Neuronal stem cell (in vitro differentiated cells): ENCODE measurements at regions not wholly inside any gene's neighbourhood (a gene's known extent, or its start where the extent isn't known, plus 50 kb on each side); places are given as distances from the start of the nearest gene placed in this dataset.

Experiments
- DNase-seq: peaks from one replicate; pipeline ENCODE4 v3.0.0-alpha.2; 2013; ENCODE audit warnings: low spot score
- H2AFZ ChIP-seq: one replicate; pipeline ENCODE4 v1.6.1; 2013; ENCODE audit warnings: mild to moderate bottlenecking, low read length, inconsistent platforms
- H2AK5ac ChIP-seq: 2 replicates; pipeline ENCODE4 v1.6.1; 2013; ENCODE audit warnings: low read depth, mild to moderate bottlenecking, inconsistent platforms, low read length, moderate library complexity, mixed read lengths
- H2BK120ac ChIP-seq: 2 replicates; pipeline ENCODE4 v1.6.1; 2013; ENCODE audit warnings: low read depth, mild to moderate bottlenecking, inconsistent platforms, low read length, moderate library complexity, mixed read lengths
- H2BK12ac ChIP-seq: one replicate; pipeline ENCODE4 v1.6.1; 2013; ENCODE audit warnings: low read length, inconsistent platforms
- H2BK15ac ChIP-seq: 2 replicates; pipeline ENCODE4 v1.6.1; 2013; ENCODE audit warnings: mild to moderate bottlenecking, low read length, inconsistent platforms, mixed read lengths
- H2BK5ac ChIP-seq: one replicate; pipeline ENCODE4 v1.6.1; 2013; ENCODE audit warnings: inconsistent platforms, mild to moderate bottlenecking, low read length, moderate library complexity
- H3K14ac ChIP-seq: one replicate; pipeline ENCODE4 v1.6.1; 2013; ENCODE audit warnings: low read length, inconsistent platforms
- H3K18ac ChIP-seq: 2 replicates; pipeline ENCODE4 v1.6.1; 2013; ENCODE audit warnings: low read length, inconsistent platforms
- H3K23ac ChIP-seq: 2 replicates; pipeline ENCODE4 v1.6.1; 2013; ENCODE audit warnings: low read depth, mild to moderate bottlenecking, mixed read lengths, low read length, inconsistent platforms; ENCODE audit not compliant: poor library complexity
- H3K27ac ChIP-seq: replicated peaks from 3 replicates; pipeline ENCODE4 v1.5.1; 2013; ENCODE audit warnings: low read length, inconsistent platforms
- H3K27me3 ChIP-seq, 3 experiments: 2 replicates each; pipeline ENCODE4 v1.6.1; 2013; ENCODE audit warnings: low read length in 3 of 3, mild to moderate bottlenecking in 2 of 3, inconsistent platforms in 1 of 3, low read depth in 1 of 3, mixed read lengths in 1 of 3, moderate library complexity in 1 of 3; ENCODE audit not compliant: control insufficient read depth in 3 of 3, insufficient read depth in 3 of 3
- H3K36me3 ChIP-seq, 2 donors: replicated peaks in 1 of 2; 2 replicates each; pipeline ENCODE4 v1.6.1; 2013; ENCODE audit warnings: low read length in 2 of 2; ENCODE audit not compliant: control insufficient read depth in 2 of 2, insufficient read depth in 2 of 2
- H3K4ac ChIP-seq: 2 replicates; pipeline ENCODE4 v1.6.1; 2013; ENCODE audit warnings: inconsistent platforms, mild to moderate bottlenecking, low read length, moderate library complexity
- H3K4me1 ChIP-seq, 2 donors: 1 replicate in 1 of 2; 2 replicates in 1 of 2; pipeline ENCODE4 v1.6.1; 2013; ENCODE audit warnings: low read length in 2 of 2, low read depth in 1 of 2; ENCODE audit not compliant: control insufficient read depth in 2 of 2, insufficient read depth in 1 of 2
- H3K4me2 ChIP-seq: one replicate; pipeline ENCODE4 v1.6.1; 2013; ENCODE audit warnings: mild to moderate bottlenecking, low read length, inconsistent platforms; ENCODE audit not compliant: insufficient read depth, poor library complexity, severe bottlenecking
- H3K4me3 ChIP-seq, 2 donors: 2 replicates each; pipeline ENCODE4 v1.5.1; 2013; ENCODE audit warnings: low read length in 2 of 2, mild to moderate bottlenecking in 2 of 2, inconsistent platforms in 1 of 2, moderate library complexity in 1 of 2
- H3K79me1 ChIP-seq: one replicate; pipeline ENCODE4 v1.6.1; 2013; ENCODE audit warnings: low read depth, mild to moderate bottlenecking, inconsistent platforms, low read length, moderate library complexity
- H3K9ac ChIP-seq: one replicate; pipeline ENCODE4 v1.6.1; 2013; ENCODE audit warnings: mild to moderate bottlenecking, low read depth, low read length, inconsistent platforms; ENCODE audit not compliant: poor library complexity
- H3K9me3 ChIP-seq, 2 donors: replicated peaks in 1 of 2; 2 replicates each; pipeline versions ENCODE3 to v1.6.1; 2013; ENCODE audit warnings: low read length in 2 of 2, mild to moderate bottlenecking in 2 of 2, inconsistent platforms in 1 of 2, low read depth in 1 of 2, mixed read lengths in 1 of 2, moderate library complexity in 1 of 2; ENCODE audit not compliant: control insufficient read depth in 2 of 2, insufficient read depth in 1 of 2
- H4K8ac ChIP-seq: one replicate; pipeline ENCODE4 v1.6.1; 2013; ENCODE audit warnings: low read depth, mild to moderate bottlenecking, inconsistent platforms, low read length, moderate library complexity
- H4K91ac ChIP-seq: one replicate; pipeline ENCODE4 v1.6.1; 2013; ENCODE audit warnings: low read length, low read depth, mild to moderate bottlenecking, inconsistent platforms; ENCODE audit not compliant: poor library complexity
- WGBS, 2 donors: extraction: QIAGEN DNeasy Blood & Tissue Kit; methylation state at CpG; one replicate each; pipeline ENCODE4 v1.1.7; 2013; ENCODE audit warnings: missing lambda C conversion rate in 2 of 2, mixed read lengths in 1 of 2; ENCODE audit not compliant: insufficient read length in 2 of 2, insufficient replicate concordance in 1 of 2; ENCODE audit errors: extremely low coverage in 2 of 2; 5-methylcytosine and 5-hydroxymethylcytosine counted together

DNA sequence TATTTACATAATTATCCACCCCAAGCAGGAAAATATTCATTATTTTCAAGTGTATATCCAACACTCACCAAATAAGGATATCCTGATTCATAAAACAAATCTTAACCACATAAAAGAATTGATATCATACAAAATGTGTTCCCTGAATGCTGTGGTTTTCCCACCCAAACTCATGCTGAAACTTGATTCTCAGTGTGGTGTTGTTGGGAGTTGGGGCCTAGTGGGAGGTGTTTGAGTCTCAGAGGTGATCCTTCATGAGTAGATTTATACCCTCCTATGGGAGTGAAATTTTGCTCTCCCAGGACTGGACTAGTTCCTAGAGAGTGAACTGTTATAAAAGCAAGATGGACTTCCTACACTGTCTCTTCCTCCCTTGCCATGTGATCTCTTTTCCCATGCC lies 1028.3 kb downstream of the SORCS1 start:
- H4K8ac ChIP-seq, result no peak overlapping the region
- no peak for DNase-seq

DNA sequence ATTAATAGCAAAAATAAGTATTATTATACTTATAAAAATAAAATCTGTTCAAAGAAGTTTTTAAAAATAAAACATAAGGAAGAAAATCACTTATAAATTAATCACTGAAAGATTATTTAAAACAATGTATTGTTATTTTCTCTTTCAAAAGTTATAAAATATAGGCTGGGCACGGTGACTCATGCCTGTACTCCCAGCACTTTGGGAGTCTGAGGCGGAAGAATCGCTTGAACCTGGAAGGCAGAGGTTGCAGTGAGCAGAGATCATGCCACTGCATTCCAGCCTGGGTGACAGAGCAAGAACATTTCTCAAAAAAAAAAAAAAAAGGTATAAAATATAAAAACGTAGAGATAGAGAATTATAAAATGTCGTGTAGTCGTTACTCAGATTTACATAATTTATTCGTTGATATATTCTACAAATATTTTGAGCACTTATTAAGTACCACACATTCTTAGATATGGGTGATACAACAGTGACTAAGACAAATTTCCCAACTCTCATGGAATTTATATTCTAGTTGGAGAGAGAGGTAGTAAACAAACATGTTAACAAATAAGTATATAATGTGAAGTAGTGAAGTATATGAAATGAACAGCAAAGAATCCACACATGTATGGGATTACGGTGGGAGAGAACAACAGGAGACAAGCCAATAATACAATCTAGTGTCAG lies 1030.0 kb downstream of the SORCS1 start:
- H3K9ac ChIP-seq, result no peak overlapping the region
- no peak overlapping the region for H2AK5ac ChIP-seq
- no peak overlapping the region for H2BK12ac ChIP-seq
- H3K79me1 ChIP-seq, result no peaks in the 10 kb centered on the region
- H2AFZ ChIP-seq, result no peak overlapping the region
- no peak overlapping the region for H3K27ac ChIP-seq
- H2BK120ac ChIP-seq, result no peak overlapping the region
- no peaks in the 10 kb centered on the region for H3K27me3 ChIP-seq
- H4K8ac ChIP-seq, result no peak overlapping the region
- DNase-seq, result no peak
- no peak overlapping the region for H3K14ac ChIP-seq
- no peak overlapping the region for H2BK5ac ChIP-seq
- H3K4me1 ChIP-seq, result no peaks in the 10 kb centered on the region
- no peak overlapping the region for H4K91ac ChIP-seq
- no peak overlapping the region for H3K4me3 ChIP-seq
- WGBS, 2 donors, result no CpG with 5 or more reads among the region's 8 CpGs
- no peak overlapping the region for H3K18ac ChIP-seq
- no peak overlapping the region for H2BK15ac ChIP-seq
- H3K9me3 ChIP-seq, result no peaks in the 10 kb centered on the region
- no peak overlapping the region for H3K4ac ChIP-seq
- no peak overlapping the region for H3K4me2 ChIP-seq
- H3K23ac ChIP-seq, result no peak overlapping the region
- H3K36me3 ChIP-seq, result no peaks in the 10 kb centered on the region

More for the DNA sequence above, 1028.3 kb downstream of the SORCS1 start:
- H3K4ac ChIP-seq, result no peak overlapping the region
- H3K27me3 ChIP-seq, result no peaks in the 10 kb centered on the region
- no peak overlapping the region for H2BK12ac ChIP-seq
- H3K9me3 ChIP-seq, result no peaks in the 10 kb centered on the region
- H4K91ac ChIP-seq, result no peak overlapping the region
- no peak overlapping the region for H3K9ac ChIP-seq
- no peak overlapping the region for H2BK5ac ChIP-seq
- H3K14ac ChIP-seq, result no peak overlapping the region
- no peak overlapping the region for H3K23ac ChIP-seq
- no peaks in the 10 kb centered on the region for H3K36me3 ChIP-seq
- H2BK15ac ChIP-seq, result no peak overlapping the region
- no peak overlapping the region for H3K27ac ChIP-seq
- no peak overlapping the region for H3K18ac ChIP-seq
- H2AFZ ChIP-seq, result peak overlapping the region; percentile 33
- H3K79me1 ChIP-seq, result no peaks in the 10 kb centered on the region
- no peak overlapping the region for H2AK5ac ChIP-seq
- peaks cover 0 to 8% of the 10 kb centered on the region in 2 donors for H3K4me1 ChIP-seq
- no peak overlapping the region for H3K4me3 ChIP-seq
- H3K4me2 ChIP-seq, result no peak overlapping the region
- no peak overlapping the region for H2BK120ac ChIP-seq

DNA sequence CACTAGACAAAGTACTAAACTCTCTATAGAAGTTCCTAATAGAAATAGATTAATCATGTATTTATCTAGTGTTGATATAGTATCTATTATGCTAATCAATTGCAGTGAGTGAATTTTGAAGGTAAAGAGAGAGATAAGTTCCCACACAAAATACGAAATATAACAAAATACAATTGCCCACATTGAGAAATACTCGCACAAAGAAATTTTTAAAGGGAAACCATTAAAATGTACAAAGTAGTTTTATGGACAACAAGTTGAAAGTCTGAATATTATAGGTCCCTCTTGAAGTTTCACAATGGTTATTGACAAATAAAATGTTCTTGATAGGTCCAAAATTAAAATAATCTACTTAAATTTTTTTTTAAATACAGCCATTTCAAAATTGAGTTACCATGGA lies 1031.1 kb downstream of the SORCS1 start:
- no peaks in the 10 kb centered on the region for H3K79me1 ChIP-seq
- no peak overlapping the region for H3K18ac ChIP-seq
- no peak overlapping the region for H2BK5ac ChIP-seq
- H3K14ac ChIP-seq, result no peak overlapping the region
- no peak overlapping the region for H3K9ac ChIP-seq
- H3K4me1 ChIP-seq, result no peaks in the 10 kb centered on the region
- no peaks in the 10 kb centered on the region for H3K9me3 ChIP-seq
- H3K27me3 ChIP-seq, result no peaks in the 10 kb centered on the region
- H2AFZ ChIP-seq, result no peak overlapping the region
- H2AK5ac ChIP-seq, result no peak overlapping the region
- no peak overlapping the region for H2BK15ac ChIP-seq
- H2BK12ac ChIP-seq, result no peak overlapping the region
- no peak overlapping the region for H4K91ac ChIP-seq
- no CpG with 5 or more reads among the region's 2 CpGs for WGBS, 2 donors
- H3K27ac ChIP-seq, result no peak overlapping the region
- no peak overlapping the region for H3K4me2 ChIP-seq
- H3K36me3 ChIP-seq, result no peaks in the 10 kb centered on the region
- DNase-seq, result no peak
- H4K8ac ChIP-seq, result no peak overlapping the region
- H3K4me3 ChIP-seq, result no peak overlapping the region
- H2BK120ac ChIP-seq, result no peak overlapping the region
- no peak overlapping the region for H3K4ac ChIP-seq
- no peak overlapping the region for H3K23ac ChIP-seq

DNA sequence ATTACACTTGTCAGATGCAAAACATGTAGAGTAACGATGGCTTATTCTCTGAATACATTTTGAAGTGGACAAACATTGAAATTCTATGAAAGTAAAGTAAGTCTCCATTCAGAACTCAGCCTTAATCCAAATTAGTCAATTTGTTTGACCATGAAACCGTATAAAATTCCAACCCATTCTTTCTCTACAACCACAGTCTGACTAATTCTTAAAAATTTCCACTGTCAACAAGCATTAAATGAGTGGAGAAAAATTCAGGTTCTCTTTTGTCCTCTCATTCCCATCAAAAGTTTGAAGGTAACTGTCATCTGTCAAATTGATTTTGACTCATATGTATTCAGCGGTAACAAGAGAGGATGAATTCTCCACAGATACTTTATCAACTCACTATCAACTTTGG lies 1031.5 kb downstream of the SORCS1 start:
- Histone ChIP-seq H3K23ac (no peak overlapping the region), H3K9ac (no peak overlapping the region), H3K79me1 (no peaks in the 10 kb centered on the region), H2BK5ac (no peak overlapping the region), H3K18ac (no peak overlapping the region), H4K8ac (no peak overlapping the region), H3K4me1 (no peaks in the 10 kb centered on the region), H3K36me3 (no peaks in the 10 kb centered on the region), H3K14ac (no peak overlapping the region), H2BK12ac (no peak overlapping the region), H3K27ac (no peak overlapping the region), H2AK5ac (no peak overlapping the region), H2BK15ac (no peak overlapping the region), H2AFZ (no peak overlapping the region), H3K4me2 (no peak overlapping the region), H3K27me3 (no peaks in the 10 kb centered on the region), H3K4ac (no peak overlapping the region), H3K9me3 (no peaks in the 10 kb centered on the region), H2BK120ac (no peak overlapping the region), H4K91ac (no peak overlapping the region), H3K4me3 (no peak overlapping the region)
- no CpG with 5 or more reads among the region's 3 CpGs for WGBS, 2 donors
- DNase-seq, result no peak
